HCT116 (cell line): ENCODE measurements at regions not wholly inside any gene's neighbourhood (a gene's known extent, or its start where the extent isn't known, plus 50 kb on each side); places are given as distances from the start of the nearest gene placed in this dataset.

Experiments
- ATAC-seq: fragments of 200-7000 bp; cut with Tn5 transposase; 2 replicates; pipeline ENCODE4 v1.9.1; 2020; ENCODE audit warnings: mild to moderate bottlenecking, moderate library complexity
- BruUV-seq: library from RNA; stranded (reverse); fragments of 400-500 nt; replicated peaks from 2 replicates; lab custom pipeline; 2021; lab: Mats Ljungman, UMichigan
- CTCF ChIA-PET: fragments of 300-600 bp; sonication (Branson Sonifier 250); formaldehyde crosslinking; loops from one replicate; lab custom pipeline; 2021; ENCODE audit warnings: antibody characterized with exemption; lab: Charles Lee
- POLR2A ChIA-PET: fragments of 300-600, 350-600 bp; sonication (Branson Sonifier 250); formaldehyde crosslinking; loops from one replicate; lab custom pipeline; 2021; ENCODE audit warnings: antibody characterized with exemption; lab: Charles Lee
- RAD21 ChIA-PET, 2 experiments: fragments of 300-600 bp; sonication (Branson Sonifier 250); formaldehyde crosslinking; loops; one replicate each; lab custom pipeline; 2023; ENCODE audit warnings: low total read pairs in 2 of 2; ENCODE audit not compliant: uncharacterized antibody in 2 of 2, unreplicated experiment in 2 of 2, low non-redundant PET in 1 of 2; lab: Charles Lee
- DNase-seq: peaks from one replicate; pipeline ENCODE4 v3.0.0-alpha.2; 2010; ENCODE audit warnings: low read depth, low spot score
- H2AFZ ChIP-seq: fragments of 200-600 bp; shearing (Covaris generic), sonication (generic); 2 replicates; pipeline ENCODE4 v1.6.1; 2017; ENCODE audit warnings: low read depth, mixed run types, mixed read lengths, antibody characterized with exemption, low read length; ENCODE audit not compliant: poor library complexity, severe bottlenecking
- H3K27ac ChIP-seq: 2 replicates; pipeline ENCODE4 v1.5.1; 2012; ENCODE audit warnings: low read depth, low read length
- H3K27me3 ChIP-seq: fragments of 200-600 bp; sonication (generic); 2 replicates; pipeline ENCODE4 v1.6.1; 2016; ENCODE audit warnings: mixed run types, low read length, mixed read lengths; ENCODE audit not compliant: insufficient read depth
- H3K36me3 ChIP-seq, 2 experiments: fragments of 200-500 bp in 1 of 2; fragments of 200-600 bp in 1 of 2; sonication (Bioruptor generic) in 1 of 2; sonication (generic) in 1 of 2; 2 replicates each; pipeline versions ENCODE4 v1.5.1 to v1.6.1; 2014 to 2016; ENCODE audit warnings: low read length in 2 of 2, inconsistent platforms in 1 of 2, mixed read lengths in 1 of 2, mixed run types in 1 of 2; ENCODE audit not compliant: insufficient read depth in 2 of 2, control insufficient read depth in 1 of 2
- H3K4me1 ChIP-seq, 2 experiments: fragments of 200-600 bp in 1 of 2; sonication (generic) in 1 of 2; 2 replicates each; pipeline versions ENCODE4 v1.5.1 to v1.6.1; 2012 to 2017; ENCODE audit warnings: low read length in 2 of 2, inconsistent platforms in 1 of 2, mild to moderate bottlenecking in 1 of 2, mixed read lengths in 1 of 2, mixed run types in 1 of 2, moderate library complexity in 1 of 2; ENCODE audit not compliant: insufficient read depth in 2 of 2, control insufficient read depth in 1 of 2
- H3K4me2 ChIP-seq: fragments of 200-600 bp; sonication (generic); 2 replicates; pipeline ENCODE4 v1.6.1; 2017; ENCODE audit warnings: mixed run types, low read length, mixed read lengths
- H3K4me3 ChIP-seq, 2 experiments: fragments of 200-600 bp in 1 of 2; sonication (generic) in 1 of 2; replicated peaks in 1 of 2; 2 replicates each; pipeline ENCODE4 v1.5.1; 2011 to 2016; ENCODE audit warnings: low read length in 2 of 2, control low read depth in 1 of 2, low read depth in 1 of 2, mild to moderate bottlenecking in 1 of 2, mixed read lengths in 1 of 2, mixed run types in 1 of 2
- H3K79me2 ChIP-seq: fragments of 200-600 bp; sonication (generic); 2 replicates; pipeline ENCODE4 v1.6.1; 2017; ENCODE audit warnings: mild to moderate bottlenecking, mixed run types, low read length, moderate library complexity, mixed read lengths; ENCODE audit not compliant: insufficient read depth
- H3K9ac ChIP-seq: fragments of 200-600 bp; sonication (generic); 2 replicates; pipeline ENCODE4 v1.6.1; 2016; ENCODE audit warnings: low read length, mixed read lengths
- H3K9me2 ChIP-seq: fragments of 200-600 bp; sonication (generic), shearing (Covaris generic); 2 replicates; pipeline ENCODE4 v1.6.1; 2017; ENCODE audit warnings: mixed run types, mild to moderate bottlenecking, moderate library complexity; ENCODE audit not compliant: insufficient read depth
- H3K9me3 ChIP-seq, 2 experiments: fragments of 200-500 bp in 1 of 2; fragments of 200-600 bp in 1 of 2; sonication (Bioruptor generic) in 1 of 2; sonication (generic) in 1 of 2; 2 replicates each; pipeline ENCODE4 v1.6.1; 2014 to 2017; ENCODE audit warnings: low read length in 2 of 2, mixed read lengths in 2 of 2, inconsistent platforms in 1 of 2, low read depth in 1 of 2, mild to moderate bottlenecking in 1 of 2, mixed run types in 1 of 2, moderate library complexity in 1 of 2; ENCODE audit not compliant: control insufficient read depth in 1 of 2, insufficient read depth in 1 of 2
- H4K20me1 ChIP-seq: fragments of 200-600 bp; sonication (generic), shearing (Covaris generic); 2 replicates; pipeline ENCODE4 v1.6.1; 2017; ENCODE audit warnings: mixed run types, mild to moderate bottlenecking, moderate library complexity; ENCODE audit not compliant: insufficient read depth
- CEBPB ChIP-seq: IDR thresholded peaks from 2 replicates; pipeline ENCODE4 v1.6.1; 2012; ENCODE audit warnings: low read depth
- EGR1 ChIP-seq: IDR thresholded peaks from 2 replicates; pipeline ENCODE4 v1.6.1; 2012; ENCODE audit warnings: low read depth
- EZH2 ChIP-seq: fragments of 200-600 bp; sonication (generic); IDR thresholded peaks from 2 replicates; pipeline ENCODE4 v1.6.1; 2017; ENCODE audit warnings: antibody characterized with exemption, mixed run types
- POLR2AphosphoS5 ChIP-seq: IDR thresholded peaks from 2 replicates; pipeline ENCODE4 v1.6.1; 2011; ENCODE audit warnings: mild to moderate bottlenecking, low read depth, low read length, moderate library complexity
- RAD21 ChIP-seq: IDR thresholded peaks from 2 replicates; pipeline ENCODE4 v1.6.1; 2012; ENCODE audit warnings: low read depth, mild to moderate bottlenecking
- SP1 ChIP-seq: IDR thresholded peaks from 2 replicates; pipeline ENCODE4 v1.6.1; 2012; ENCODE audit warnings: low read depth
- intact Hi-C: fragments of 100-400 bp; cut with micrococcal nuclease; formaldehyde crosslinking; loops from 2 replicates; pipeline ENCODE4 v1.10.0; 2022
- TF ChIP-seq, protein P1 (sequence below): IDR thresholded peaks from 2 replicates; pipeline ENCODE4 v1.6.1; 2012; ENCODE audit warnings: low read depth
- TF ChIP-seq, protein P2 (sequence below): IDR thresholded peaks from 2 replicates; pipeline ENCODE4 v1.6.1; 2012
- TF ChIP-seq, protein P3 (sequence below): IDR thresholded peaks from 2 replicates; pipeline ENCODE4 v1.6.1; 2011; ENCODE audit warnings: mild to moderate bottlenecking, low read length, moderate library complexity; ENCODE audit not compliant: insufficient replicate concordance; ENCODE audit errors: extremely low read depth

DNA sequence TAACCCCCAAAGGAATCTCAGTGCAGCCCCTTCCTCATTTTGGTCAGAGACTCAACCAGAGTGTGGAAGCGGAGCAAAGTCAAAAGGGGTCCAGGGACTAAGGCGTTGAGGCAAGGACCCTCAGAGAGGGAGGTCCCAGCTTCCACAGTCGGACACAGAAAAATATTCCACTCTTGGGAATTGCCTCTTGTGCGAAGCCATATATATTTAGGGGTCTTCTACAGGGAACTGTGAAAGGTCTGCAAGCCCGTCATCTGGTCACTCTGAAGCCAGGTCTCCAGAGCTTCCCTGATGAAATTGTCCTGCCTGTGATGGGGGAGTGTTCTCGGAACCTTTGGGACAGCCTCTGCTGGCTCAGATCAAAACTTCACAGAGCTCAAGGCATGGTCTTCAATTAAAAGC is 160.8 kb downstream of the TBXT start:
- Histone ChIP-seq H4K20me1 (no peaks in the 10 kb centered on the region), H3K36me3 (no peaks in the 10 kb centered on the region), H3K4me3 (no peak overlapping the region), H3K9me3 (no peaks in the 10 kb centered on the region), H3K27ac (no peak overlapping the region), H3K4me2 (no peak overlapping the region), H3K9ac (no peak overlapping the region), H3K79me2 (no peaks in the 10 kb centered on the region), H3K4me1 (no peaks in the 10 kb centered on the region), H3K27me3 (no peaks in the 10 kb centered on the region), H2AFZ (no peak overlapping the region), H3K9me2 (no peaks in the 10 kb centered on the region)
- ATAC-seq (no peak), DNase-seq (no peak)
- CTCF ChIA-PET = no interaction called here
- POLR2A ChIA-PET = no interaction called here
- intact Hi-C loops = no loop called here
- no TSS peak for BruUV-seq
- TF ChIP-seq EZH2 (no peak), CEBPB (no peak), RAD21 (no peak), EGR1 (no peak), SP1 (no peak), POLR2AphosphoS5 (no peak)
- TF ChIP-seq, protein P1, sequence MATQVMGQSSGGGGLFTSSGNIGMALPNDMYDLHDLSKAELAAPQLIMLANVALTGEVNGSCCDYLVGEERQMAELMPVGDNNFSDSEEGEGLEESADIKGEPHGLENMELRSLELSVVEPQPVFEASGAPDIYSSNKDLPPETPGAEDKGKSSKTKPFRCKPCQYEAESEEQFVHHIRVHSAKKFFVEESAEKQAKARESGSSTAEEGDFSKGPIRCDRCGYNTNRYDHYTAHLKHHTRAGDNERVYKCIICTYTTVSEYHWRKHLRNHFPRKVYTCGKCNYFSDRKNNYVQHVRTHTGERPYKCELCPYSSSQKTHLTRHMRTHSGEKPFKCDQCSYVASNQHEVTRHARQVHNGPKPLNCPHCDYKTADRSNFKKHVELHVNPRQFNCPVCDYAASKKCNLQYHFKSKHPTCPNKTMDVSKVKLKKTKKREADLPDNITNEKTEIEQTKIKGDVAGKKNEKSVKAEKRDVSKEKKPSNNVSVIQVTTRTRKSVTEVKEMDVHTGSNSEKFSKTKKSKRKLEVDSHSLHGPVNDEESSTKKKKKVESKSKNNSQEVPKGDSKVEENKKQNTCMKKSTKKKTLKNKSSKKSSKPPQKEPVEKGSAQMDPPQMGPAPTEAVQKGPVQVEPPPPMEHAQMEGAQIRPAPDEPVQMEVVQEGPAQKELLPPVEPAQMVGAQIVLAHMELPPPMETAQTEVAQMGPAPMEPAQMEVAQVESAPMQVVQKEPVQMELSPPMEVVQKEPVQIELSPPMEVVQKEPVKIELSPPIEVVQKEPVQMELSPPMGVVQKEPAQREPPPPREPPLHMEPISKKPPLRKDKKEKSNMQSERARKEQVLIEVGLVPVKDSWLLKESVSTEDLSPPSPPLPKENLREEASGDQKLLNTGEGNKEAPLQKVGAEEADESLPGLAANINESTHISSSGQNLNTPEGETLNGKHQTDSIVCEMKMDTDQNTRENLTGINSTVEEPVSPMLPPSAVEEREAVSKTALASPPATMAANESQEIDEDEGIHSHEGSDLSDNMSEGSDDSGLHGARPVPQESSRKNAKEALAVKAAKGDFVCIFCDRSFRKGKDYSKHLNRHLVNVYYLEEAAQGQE = no peak
- TF ChIP-seq, protein P2, sequence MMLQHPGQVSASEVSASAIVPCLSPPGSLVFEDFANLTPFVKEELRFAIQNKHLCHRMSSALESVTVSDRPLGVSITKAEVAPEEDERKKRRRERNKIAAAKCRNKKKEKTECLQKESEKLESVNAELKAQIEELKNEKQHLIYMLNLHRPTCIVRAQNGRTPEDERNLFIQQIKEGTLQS = no peak
- TF ChIP-seq, protein P3, sequence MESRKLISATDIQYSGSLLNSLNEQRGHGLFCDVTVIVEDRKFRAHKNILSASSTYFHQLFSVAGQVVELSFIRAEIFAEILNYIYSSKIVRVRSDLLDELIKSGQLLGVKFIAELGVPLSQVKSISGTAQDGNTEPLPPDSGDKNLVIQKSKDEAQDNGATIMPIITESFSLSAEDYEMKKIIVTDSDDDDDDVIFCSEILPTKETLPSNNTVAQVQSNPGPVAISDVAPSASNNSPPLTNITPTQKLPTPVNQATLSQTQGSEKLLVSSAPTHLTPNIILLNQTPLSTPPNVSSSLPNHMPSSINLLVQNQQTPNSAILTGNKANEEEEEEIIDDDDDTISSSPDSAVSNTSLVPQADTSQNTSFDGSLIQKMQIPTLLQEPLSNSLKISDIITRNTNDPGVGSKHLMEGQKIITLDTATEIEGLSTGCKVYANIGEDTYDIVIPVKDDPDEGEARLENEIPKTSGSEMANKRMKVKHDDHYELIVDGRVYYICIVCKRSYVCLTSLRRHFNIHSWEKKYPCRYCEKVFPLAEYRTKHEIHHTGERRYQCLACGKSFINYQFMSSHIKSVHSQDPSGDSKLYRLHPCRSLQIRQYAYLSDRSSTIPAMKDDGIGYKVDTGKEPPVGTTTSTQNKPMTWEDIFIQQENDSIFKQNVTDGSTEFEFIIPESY = no peak
- RAD21 ChIA-PET = no interaction called here
